ENCODE measurements at regions not wholly inside any gene's neighbourhood (a gene's known extent, or its start where the extent isn't known, plus 50 kb on each side); places are given as distances from the start of the nearest gene placed in this dataset.
"Not testable (repeated sequence)": the region's sequence is repeated elsewhere in the genome, so short reads cannot be mapped to it uniquely, and the experiment has no call there.

- DNase-seq, result peak; percentile 63
These were observed 68.5 kb downstream of the CDC14C start for GRCh38 chr7:48992816-48993215.

- DNase-seq, result no peak
These were observed 77.3 kb downstream of the CDC14C start for GRCh38 chr7:49001610-49002033.

- DNase-seq, result no peak
These were observed 86.4 kb downstream of the CDC14C start for GRCh38 chr7:49010717-49011116.

GRCh38 chr7:49014870-49015269 is 90.5 kb downstream of the CDC14C start:
- DNase-seq, result no peak

GRCh38 chr7:49020145-49020544 is 95.8 kb downstream of the CDC14C start:
- DNase-seq, result no peak

GRCh38 chr7:49022448-49022847 is 98.1 kb downstream of the CDC14C start:
- DNase-seq, result no peak

- no peak for DNase-seq
These were observed 99.3 kb downstream of the CDC14C start for GRCh38 chr7:49023345-49024328.

GRCh38 chr7:49030221-49030620 is 105.9 kb downstream of the CDC14C start:
- DNase-seq, result no peak

GRCh38 chr7:49033140-49033539 is 108.8 kb downstream of the CDC14C start:
- DNase-seq, result not testable (repeated sequence)

GRCh38 chr7:49037346-49038210 is 113.2 kb downstream of the CDC14C start:
- no peak for DNase-seq

- DNase-seq, result no peak
These were observed 114.5 kb downstream of the CDC14C start for GRCh38 chr7:49038821-49039358.

GRCh38 chr7:49060743-49061142 is 136.4 kb downstream of the CDC14C start:
- no peak for DNase-seq

- DNase-seq, result no peak
These were observed 150.2 kb downstream of the CDC14C start for GRCh38 chr7:49074538-49074937.

GRCh38 chr7:49080896-49081475 is 156.6 kb downstream of the CDC14C start:
- no peak for DNase-seq

- no peak for DNase-seq
These were observed 163.7 kb downstream of the CDC14C start for GRCh38 chr7:49088017-49088416.

- no peak for DNase-seq
These were observed 165.4 kb downstream of the CDC14C start for GRCh38 chr7:49089717-49090116.

GRCh38 chr7:49091089-49091488 is 166.7 kb downstream of the CDC14C start:
- no peak for DNase-seq

GRCh38 chr7:49091519-49091918 is 167.2 kb downstream of the CDC14C start:
- no peak for DNase-seq

GRCh38 chr7:49093218-49093617 is 168.9 kb downstream of the CDC14C start:
- no peak for DNase-seq

- no peak for DNase-seq
These were observed 170.5 kb downstream of the CDC14C start for GRCh38 chr7:49094866-49095265.

GRCh38 chr7:49099587-49100326 is 175.4 kb downstream of the CDC14C start:
- no peak for DNase-seq

All from DMS79 treated with DMSO at 0.1 percent for 48 hours (cell line).